NOMO-1 (cell line): ENCODE measurements at regions not wholly inside any gene's neighbourhood (a gene's known extent, or its start where the extent isn't known, plus 50 kb on each side); places are given as distances from the start of the nearest gene placed in this dataset.
A peak's percentile ranks its signal among the peaks of the same experiment; 100 is the strongest.
"Not testable (repeated sequence)": the region's sequence is repeated elsewhere in the genome, so short reads cannot be mapped to it uniquely, and the experiment has no call there.

Source experiments
- DNase-seq, 2 experiments: peaks; one replicate each; lab custom pipeline; 2025; ENCODE audit not compliant: unreplicated experiment in 2 of 2; lab: John Stamatoyannopoulos, UW

DNA sequence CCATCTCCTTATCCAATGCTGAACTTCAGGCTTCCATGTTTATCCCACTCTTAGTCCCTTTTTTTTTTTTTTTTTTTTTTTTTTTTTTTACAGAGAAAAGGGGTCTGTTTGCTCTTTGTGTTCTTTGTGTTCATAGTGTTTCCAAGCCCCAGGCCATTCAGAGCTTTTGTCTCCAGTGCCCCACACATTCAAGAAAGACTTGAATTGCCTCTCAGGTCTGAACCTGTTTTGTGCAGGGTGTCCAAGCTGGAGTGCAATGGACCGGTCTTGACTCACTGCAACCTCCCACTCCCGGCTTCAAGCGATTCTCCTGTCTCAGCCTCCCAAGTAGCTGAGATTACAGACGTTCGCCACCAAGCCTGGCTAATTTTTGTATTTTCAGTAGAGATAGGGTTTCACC is 191.2 kb downstream of the PALM2AKAP2 start:
- DNase-seq, result no peak

DNA sequence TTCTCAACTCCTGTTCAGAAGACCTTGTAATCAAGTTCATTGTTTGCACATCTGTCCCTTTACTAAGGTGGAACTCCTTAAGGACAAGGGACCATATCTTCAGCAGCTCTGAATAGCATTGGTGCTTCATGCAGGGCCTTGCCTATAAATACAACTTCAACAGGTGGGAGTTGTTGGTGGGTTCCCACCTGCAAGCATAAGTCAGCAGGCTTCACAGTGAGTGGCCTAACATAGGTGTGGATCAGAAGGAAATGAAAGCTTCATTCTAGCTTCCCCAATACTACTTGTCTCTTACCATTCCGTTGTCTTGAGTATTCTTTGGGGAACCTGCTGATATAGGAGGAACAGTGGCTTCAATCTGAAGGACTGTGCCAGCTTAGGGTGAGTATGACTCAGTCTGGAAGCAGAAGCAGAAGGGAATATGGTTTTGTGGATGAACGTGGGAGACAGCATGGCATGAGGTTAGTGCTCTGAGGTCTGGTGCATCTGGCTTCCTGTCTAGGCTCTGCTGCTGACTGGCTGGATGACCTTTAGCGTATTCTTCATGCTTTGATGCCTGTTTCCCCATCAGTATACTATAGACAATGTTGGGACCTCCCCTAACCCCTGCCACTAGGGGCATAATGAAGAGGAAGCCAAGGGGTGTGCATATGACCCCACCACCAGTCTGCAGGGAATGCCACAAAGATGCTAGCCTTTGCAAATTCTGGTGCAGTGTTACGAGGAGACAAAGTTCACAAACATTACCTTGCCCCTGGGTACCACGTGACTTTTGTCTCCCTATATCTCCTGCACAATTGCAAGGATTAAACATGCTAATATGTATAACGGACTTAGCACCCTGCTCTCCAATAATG is 192.3 kb downstream of the PALM2AKAP2 start:
- peak in 1 of 2 experiments; percentile 31 for DNase-seq

DNA sequence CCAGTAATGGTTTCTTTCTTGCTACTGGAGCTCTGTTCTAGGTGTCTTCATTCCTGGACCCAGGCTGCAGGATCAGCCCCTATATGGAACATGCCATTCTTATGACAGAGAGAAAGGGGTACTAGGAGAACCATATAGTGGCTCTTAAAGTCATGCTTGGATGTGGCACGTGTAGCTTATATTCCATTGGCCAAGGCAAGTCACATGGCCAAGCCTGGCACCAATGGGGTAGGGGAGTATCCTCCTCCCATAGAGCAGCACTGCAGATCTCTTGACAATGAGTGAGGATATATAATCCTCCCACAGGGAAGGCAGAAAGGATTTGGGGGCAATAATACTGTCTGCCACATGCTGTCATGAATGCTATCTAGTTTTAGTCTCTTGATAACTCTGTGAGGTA is 193.3 kb downstream of the PALM2AKAP2 start:
- DNase-seq, result no peak

DNA sequence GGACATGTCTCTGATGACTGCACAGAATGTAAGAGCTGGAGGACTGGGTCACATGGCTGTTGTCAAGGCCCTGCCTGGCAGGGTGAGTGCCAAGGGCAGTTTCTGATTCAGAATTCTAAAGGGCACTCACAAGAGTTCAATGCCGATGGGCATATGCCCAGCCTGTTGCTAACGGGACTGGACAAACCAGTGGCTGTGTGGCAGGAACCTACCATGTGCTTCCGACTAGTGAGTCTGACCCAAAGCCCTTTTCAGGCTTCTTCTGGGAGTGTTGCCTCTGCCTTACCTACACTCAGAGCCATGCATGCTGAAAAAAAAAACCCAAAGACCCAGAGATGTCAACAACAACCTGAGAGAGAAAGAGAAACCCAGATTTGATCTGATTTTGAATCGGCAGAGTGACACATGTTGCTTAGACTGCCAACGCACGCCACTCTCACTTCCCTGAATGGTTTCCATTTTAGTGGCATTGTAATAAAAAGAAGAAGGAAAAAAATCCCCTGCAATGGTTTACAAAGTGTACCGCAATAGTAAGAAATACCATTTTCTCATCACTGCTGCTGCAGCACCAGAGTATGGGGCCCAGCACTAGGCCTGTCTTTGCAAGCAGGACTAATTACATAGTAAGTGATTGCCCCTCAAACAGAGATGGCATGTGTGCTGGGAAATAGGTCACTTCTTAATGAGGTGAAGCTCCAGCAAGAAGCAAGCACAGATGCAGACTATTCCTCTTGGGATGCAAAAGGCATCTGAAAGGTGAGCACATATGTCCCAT is 194.3 kb downstream of the PALM2AKAP2 start:
- peak; percentile 34 to 90 for DNase-seq

DNA sequence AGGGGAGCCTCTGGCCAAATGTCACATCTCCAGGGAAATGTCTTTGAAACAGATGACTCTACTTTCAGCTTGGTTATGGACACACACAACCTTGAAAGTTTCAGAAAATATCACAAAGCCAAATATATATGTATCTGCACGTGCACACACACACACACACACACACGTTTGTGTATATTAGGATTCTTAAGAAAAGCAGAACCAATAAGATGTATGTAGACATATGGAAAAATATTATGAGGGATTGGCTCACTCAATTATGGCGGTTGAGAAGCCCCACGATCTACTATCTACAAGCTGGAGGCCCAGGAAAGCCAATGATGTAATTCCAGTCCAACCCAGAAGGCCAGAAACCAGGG is 194.9 kb downstream of the PALM2AKAP2 start:
- DNase-seq, result no peak

DNA sequence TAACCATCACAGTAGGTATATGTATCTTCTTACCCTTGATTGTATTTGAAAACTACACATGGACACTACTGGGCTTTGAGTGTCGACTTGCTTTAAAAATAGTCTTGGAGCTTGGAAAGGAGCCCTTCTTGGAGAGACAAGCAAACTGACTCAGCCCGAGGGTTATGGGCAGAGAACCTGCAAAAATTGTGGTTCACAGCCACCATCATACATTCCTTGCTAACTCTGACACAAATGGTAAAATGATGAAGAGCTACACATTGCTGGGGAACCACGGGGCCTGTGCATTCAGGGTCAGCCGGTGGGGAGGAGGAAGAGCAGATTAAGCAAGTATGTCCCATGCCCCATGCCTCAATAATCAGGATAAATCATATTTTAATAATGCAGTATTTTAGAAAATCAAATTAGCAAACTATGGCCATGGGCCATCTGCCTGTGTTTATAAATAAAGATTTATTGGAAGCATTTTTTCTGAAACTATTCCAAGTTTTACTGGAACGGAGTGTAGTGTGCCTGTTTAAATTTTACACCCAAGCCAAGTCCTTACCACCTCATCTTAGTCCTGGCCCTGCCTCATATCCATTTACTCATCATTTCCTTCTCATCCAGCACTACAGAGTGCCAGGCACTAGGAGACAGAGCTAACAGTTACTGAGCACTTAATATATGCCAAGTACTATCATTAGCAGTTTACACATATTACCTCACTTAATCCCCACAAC is 195.7 kb downstream of the PALM2AKAP2 start:
- no peak for DNase-seq

DNA sequence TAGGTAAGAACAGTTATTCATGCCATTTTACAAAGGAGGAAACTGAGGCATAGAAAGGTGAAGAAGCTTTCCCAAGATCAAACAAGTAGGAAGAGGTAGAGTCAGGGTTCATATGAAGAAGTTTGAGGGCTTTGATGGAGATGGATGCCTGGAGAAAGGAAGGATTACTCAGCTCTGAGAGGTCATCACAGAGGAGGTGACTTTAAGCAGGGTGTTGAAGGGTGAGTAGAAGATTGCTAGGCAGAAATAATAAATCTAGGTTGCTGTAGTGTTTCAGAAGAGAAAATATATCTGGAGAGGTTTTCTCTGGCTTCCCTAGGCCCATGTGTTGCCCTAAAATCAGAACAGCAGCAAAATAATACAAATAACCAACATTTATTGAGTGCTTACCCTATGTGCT is 196.3 kb downstream of the PALM2AKAP2 start:
- no peak for DNase-seq

DNA sequence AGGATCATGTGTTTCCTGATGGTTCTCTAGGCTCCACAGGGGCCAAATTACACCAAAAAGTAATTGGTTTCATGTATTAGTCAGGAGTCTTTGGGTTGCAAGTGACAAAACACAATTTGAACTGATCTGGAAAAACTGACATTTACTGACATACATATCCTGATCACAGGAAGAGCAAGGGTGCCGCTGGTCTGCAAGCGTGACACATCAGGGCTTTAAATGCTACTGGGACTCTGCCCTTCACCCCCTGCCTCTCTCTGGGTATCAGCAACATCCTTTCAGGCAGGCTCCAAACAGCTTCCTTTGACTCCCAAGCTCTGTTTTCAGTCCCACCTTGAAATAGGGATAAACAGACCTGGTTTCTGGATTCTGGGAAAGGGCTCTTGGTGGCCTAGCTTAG is 197.5 kb downstream of the PALM2AKAP2 start:
- DNase-seq, result no peak

DNA sequence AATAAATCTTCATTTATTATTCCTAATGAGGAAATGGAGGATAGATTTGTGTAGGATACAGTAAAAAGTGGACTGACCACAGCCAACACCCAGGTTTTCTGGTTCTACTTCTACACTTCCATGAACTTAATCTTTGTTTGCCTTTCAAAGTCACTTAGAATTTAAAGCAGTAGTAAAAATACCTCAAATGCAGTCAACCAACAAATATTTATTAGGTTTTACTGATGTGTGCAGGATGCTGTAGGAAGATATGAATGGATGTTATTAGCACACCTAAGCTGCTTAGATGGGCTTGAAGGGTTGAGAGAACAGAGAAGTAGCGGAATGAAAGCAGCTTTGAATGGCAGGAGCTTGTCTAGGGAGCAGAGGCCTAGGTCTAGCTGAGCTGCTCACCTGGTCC is 201.1 kb downstream of the PALM2AKAP2 start:
- no peak for DNase-seq

DNA sequence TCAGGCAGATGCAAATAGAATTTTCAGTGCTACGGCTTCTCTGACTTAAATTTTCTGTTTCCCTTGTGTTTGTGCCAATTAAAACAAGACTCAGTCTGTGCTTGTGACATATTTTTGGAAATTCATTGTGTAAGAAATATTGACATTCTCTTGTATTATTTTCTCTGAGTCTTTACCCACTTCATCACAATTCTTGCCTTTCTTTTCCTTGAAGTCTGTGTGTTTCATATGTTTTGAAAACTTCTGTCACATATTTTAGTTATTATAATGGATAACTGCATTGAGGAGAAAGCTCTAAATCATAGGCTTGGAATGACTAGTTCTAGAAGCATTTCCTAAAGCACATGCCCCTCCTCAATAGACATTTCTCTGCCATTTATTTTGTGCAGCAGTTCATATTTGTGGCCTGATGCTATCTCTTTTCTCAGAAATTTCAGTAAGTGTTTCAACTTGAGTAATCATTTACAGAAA is 206.6 kb downstream of the PALM2AKAP2 start:
- DNase-seq, result no peak

DNA sequence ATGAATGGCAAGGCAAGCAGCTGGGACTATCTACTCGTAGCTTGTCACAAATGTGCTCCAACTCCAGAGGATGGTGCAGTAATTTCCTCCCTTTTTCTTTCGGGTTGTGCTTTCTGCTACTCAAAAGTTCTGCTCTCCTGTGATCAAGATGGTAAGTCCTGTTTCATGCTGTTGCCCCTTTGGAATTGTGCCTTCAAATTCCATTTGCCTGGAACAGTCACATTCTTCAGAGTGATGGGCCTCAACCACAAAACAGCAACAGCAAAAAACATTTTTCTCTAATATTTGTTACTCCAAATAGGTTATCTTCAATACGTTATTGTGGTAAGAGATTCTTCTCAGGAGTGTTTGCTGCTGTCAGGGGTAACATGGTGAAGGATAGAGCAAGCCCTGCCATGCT is 209.3 kb downstream of the PALM2AKAP2 start:
- no peak for DNase-seq

DNA sequence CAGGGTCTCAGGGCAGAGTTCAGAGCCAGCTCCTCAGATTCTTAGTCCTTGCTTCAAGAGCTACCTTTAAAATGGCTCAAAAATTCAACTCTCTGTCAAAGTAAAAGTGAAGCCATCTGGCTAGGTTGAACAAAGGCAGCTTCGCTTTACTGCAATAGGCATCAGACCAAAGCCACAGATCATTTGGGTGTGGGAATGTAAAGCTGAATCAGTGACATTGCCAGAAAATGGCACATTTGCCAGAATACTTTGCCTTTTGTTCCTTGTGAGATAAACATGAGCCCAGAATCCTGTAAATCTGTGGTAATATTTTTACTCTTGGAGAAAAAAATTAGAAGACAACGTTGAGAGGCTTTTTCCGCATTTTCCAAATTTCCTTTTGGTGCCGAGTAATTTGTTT is 210.5 kb downstream of the PALM2AKAP2 start:
- DNase-seq, result no peak

DNA sequence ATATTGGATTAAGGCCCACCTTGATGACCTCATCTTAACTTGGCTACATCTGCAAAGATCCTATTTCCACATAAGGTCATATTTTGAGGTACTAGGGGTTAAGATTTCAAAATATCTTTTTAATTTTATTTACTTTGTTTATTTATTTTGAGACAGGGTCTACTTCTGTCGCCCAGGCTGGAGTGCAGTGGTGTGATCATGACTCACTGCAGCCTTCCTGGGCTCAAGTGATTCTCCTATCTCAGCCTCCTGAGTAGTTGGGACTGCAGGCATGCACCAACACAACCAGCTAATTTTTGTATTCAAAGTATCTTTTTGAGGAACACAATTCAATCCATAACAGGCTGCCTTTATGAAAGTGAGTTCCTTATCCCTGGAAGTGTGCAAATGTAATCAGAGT is 212.3 kb downstream of the PALM2AKAP2 start:
- DNase-seq, result no peak

DNA sequence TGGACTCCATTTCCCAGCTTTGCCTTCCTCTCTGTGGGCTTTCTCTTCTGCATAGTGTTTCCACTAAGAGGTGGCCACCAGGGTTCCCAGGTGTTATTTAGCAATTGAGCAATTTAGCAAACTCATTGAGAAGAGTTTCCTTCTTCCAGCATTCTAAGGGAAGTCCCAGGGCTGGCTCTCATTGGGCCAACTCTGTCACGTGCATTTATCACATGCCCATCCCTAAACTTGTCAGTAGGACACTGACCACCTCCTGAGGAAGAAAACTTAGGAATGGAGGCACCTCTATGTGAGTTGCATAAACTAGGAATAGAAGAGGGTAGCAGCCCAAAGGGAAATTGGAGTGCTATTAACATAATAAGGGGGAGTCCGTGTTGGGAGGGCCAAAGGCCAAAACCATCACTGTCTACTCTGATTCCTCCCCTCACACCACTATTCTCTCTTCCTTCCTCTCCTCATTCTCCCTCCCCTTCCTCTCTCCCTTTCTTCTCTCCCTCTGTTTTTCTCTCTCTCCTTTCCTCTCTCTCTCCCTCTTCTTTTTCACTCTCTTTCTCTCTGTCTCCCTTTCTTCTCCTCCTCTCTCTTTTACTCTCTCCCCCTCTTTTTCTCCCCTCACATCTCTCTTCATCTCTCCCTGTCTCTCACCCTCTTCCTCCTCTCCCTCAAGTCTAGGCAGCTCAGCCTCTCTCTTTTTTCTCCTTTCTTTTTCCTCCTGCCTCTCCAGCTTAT is 213.4 kb downstream of the PALM2AKAP2 start:
- no peak for DNase-seq

DNA sequence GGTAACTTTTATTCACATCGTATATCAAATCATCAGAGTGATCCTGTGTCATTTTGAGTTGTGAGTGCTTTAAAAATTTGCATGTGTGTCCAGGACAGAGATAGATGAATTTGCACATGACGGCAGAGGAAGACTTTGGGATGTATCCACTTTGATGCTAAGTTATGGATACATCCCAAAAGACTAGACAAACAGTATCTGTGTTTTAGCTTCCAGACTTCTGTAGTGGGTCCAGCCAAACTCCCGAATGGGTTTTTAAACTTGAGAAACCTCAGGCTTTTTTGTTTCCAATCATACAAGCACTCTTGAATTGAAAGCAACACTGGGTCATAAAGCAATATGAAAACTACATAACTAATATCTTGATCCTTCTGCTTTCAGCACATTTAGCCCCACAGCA is 213.8 kb downstream of the C9orf152 start:
- DNase-seq, result no peak

DNA sequence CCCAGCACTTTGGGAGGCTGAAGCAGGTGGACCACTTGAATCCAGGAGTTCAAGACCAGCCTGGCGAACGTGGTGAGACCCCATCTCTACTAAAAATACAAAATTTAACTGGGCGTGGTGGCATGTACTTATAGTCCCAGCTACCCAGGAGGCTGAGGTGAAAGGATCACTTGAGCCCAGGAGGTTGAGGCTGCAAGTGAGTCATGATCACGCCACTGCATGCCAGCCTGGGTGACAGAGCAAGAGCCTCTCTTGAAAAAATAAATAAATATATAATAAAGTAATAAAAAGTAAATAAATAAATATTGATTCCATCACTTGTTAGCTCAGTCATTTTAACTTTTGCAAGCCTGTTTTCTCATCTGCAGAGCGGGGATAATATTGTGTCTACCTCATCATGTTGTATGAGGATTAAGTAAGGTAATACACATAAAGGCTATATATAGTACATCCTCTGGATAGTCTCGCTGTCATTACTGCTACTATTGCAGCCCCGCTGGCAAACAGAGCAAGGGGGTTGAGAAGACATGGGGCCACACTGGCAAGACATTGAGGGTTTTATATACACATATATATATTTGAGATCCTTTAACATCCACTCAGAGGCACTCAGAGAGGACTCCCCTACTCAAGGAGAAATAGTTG is 210.9 kb downstream of the C9orf152 start:
- DNase-seq, result no peak

DNA sequence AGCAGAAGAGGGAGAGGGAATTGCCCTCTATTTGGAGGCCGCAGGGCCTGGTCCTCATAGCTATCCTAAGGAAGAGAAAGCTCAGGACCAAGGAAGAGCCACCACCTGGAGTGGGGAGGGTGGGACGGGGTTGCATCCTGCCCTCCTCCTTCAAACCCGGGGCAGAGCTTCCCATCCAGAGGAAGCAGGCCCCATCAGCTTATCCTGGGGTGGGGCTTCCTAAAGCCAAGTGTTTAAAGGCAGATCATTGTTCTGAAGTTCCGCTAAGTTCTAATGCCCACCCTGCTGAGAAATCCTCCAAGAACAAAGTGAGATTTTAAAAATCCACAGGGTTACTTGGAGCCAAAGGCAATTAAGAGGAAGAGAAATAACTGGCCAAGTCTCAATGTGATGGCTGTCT is 210.3 kb downstream of the C9orf152 start:
- no peak for DNase-seq

DNA sequence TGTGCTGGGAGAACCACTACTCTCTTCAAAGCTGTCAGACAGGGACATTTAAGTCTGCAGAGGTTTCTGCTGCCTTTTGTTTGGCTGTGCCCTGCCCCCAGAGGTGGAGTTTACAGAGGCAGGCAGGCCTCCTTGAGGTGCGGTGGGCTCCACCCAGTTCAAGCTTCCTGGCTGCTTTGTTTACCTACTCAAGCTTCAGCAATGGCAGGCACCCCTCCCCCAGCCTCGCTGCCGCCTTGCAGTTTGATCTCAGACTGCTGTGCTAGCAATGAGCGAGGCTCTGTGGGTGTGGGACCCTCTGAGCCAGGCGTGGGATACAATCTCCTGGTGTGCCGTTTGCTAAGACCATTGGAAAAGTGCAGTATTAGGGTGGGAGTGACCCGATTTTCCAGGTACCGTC is 202.4 kb downstream of the C9orf152 start:
- not testable (repeated sequence) for DNase-seq

DNA sequence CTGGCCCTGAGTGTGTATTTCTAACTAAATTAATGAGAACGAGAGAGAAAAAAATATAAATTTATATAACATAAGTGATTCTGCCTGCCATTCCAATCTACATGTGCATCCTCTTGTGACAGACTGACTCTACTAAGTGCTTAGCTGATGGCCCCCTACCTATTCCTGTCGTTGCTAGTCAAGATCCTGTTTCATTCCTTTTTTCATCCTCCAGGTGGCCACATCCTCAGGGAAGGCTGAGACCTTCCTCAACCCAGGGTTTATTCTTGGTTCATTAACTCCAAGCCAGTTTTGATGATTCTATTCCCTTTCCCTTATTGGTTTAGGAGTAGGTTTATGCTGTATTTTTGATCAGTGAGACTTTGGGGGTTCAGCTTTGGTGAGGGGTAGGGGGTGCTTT is 201.3 kb downstream of the C9orf152 start:
- DNase-seq, result no peak
